ENCODE measurements at regions not wholly inside any gene's neighbourhood (a gene's known extent, or its start where the extent isn't known, plus 50 kb on each side); places are given as distances from the start of the nearest gene placed in this dataset.
"Not testable (repeated sequence)": the region's sequence is repeated elsewhere in the genome, so short reads cannot be mapped to it uniquely, and the experiment has no call there.

DNA sequence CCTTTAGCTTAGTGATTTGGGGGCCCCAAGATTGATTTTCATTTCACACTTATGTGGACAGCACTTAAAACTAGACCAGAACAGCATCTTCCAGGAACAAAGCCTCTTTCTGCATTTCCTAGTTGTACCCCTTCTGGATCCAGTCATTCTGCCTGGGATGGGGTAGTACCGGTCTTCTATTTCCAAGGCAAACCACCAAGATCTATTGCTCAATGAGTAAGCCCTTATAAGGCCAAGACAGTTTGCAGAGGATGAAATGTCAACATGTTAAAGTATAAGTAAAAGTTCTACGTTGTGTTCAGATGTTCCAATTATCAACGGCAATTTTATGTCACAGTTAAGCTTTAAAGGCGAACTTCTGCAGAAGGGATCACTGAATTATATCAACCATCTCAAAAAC, 106.9 kb upstream of the ZNF746 start:
- Histone ChIP-seq H3K27me3 (no peaks in the 10 kb centered on the region), H3K36me3 (no peaks in the 10 kb centered on the region), H3K4me3 (no peak overlapping the region), H3K9me3 (no peaks in the 10 kb centered on the region), H3K27ac (no peak overlapping the region), H3K9ac (ENCODE audit: low read depth in 2 of 2, low read length in 2 of 2) (no peak overlapping the region), H3K4me1 (no peaks in the 10 kb centered on the region)
- intact Hi-C loops (cut with DNase I) = no loop called here
- no peak for DNase-seq
- TF ChIP-seq CTCF (IDR thresholded peaks at IDR 0.05) = no peak

DNA sequence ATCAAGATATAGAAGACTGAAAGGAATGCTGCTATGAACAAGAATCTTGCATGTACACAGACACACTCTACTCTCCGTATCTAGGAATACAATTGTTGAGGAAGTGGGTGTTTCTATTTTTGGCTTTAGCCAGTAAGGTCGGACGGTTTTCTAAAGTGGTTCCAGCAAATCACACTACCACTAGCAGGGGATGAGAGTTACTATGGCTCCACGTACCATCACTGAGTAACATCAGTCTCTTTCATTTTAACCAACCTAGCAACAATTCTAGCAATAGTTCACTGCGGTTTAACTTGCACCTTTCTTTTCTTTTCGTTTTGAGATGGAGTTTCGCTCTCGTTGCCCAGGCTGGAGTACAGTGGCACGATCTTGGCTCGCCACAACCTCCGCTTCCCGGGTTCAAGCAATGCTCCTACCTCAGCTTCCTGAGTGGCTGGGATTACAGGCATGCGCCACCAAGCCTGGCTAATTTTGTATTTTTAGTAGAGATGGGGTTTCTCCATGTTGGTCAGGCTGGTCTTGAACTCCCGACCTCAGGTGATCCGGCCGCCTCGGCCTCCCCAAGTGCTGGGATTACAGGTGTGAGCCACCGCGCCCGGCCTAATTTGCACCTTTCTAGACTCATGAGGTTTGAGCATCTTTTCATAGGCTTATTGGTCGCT, 103.2 kb upstream of the ZNF746 start:
- H3K4me1 ChIP-seq; H3K4me3 ChIP-seq; DNase-seq; intact Hi-C loops (cut with DNase I); H3K27me3 ChIP-seq; H3K36me3 ChIP-seq; H3K27ac ChIP-seq; H3K9ac ChIP-seq (ENCODE audit: low read depth in 2 of 2, low read length in 2 of 2); H3K9me3 ChIP-seq: not testable (repeated sequence)

GRCh38 chr7:149599636-149600206, 102.1 kb upstream of the ZNF746 start:
- no peaks in the 10 kb centered on the region for H3K36me3 ChIP-seq
- no peak overlapping the region for H3K4me3 ChIP-seq
- no peak for TF ChIP-seq CTCF (IDR thresholded peaks at IDR 0.05)

DNA sequence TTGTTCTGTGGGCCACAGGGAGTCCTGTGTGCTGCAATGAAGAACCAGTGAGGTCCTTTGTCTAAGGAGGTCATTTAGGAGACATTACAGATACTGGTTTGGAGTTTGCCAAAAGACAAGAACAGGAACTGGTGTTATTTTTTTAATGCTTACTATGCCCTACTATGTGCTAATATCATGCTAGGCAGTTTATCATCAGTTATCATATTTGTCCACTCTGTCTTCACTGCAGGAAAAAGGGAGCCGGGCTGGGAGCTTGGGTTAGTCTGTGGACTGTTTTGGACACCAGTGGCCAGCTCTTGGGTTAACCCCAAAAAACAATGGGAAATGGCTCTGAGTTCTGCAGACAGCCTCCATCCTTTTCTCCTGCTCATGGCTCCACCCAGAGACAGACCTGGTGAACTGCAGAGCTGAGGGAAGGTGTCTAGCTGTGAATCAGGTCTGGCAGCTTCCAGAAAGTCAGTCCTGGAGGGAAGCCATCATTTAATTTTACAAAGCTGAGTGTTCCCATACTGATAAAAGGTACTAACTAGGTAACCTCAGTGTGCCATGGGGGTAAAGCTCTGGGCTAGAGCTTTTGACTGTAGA, 101.2 kb upstream of the ZNF746 start:
- no peaks in the 10 kb centered on the region for H3K36me3 ChIP-seq

More at GRCh38 chr7:149599636-149600206, 102.1 kb upstream of the ZNF746 start:
- no peaks in the 10 kb centered on the region for H3K27me3 ChIP-seq
- no peak for DNase-seq
- H3K27ac ChIP-seq = no peak overlapping the region
- no peaks in the 10 kb centered on the region for H3K4me1 ChIP-seq
- intact Hi-C loops (cut with DNase I) = no loop called here
- H3K9ac ChIP-seq (ENCODE audit: low read depth in 2 of 2, low read length in 2 of 2) = no peak overlapping the region
- no peaks in the 10 kb centered on the region for H3K9me3 ChIP-seq

GRCh38 chr7:149597789-149598188, 100.2 kb upstream of the ZNF746 start:
- H3K9ac ChIP-seq (ENCODE audit: low read depth in 2 of 2, low read length in 2 of 2); intact Hi-C loops (cut with DNase I); H3K27ac ChIP-seq; DNase-seq; H3K9me3 ChIP-seq; H3K4me3 ChIP-seq; H3K36me3 ChIP-seq; H3K27me3 ChIP-seq; H3K4me1 ChIP-seq: not testable (repeated sequence)

More for the DNA sequence above, 101.2 kb upstream of the ZNF746 start:
- H3K9ac ChIP-seq (ENCODE audit: low read depth in 2 of 2, low read length in 2 of 2) = no peak overlapping the region
- no peaks in the 10 kb centered on the region for H3K27me3 ChIP-seq
- no peaks in the 10 kb centered on the region for H3K9me3 ChIP-seq
- intact Hi-C loops (cut with DNase I) = no loop called here
- no peak overlapping the region for H3K4me3 ChIP-seq
- TF ChIP-seq CTCF (IDR thresholded peaks at IDR 0.05) = no peak
- H3K27ac ChIP-seq = no peak overlapping the region
- peak; percentile 36 for DNase-seq
- no peaks in the 10 kb centered on the region for H3K4me1 ChIP-seq

DNA sequence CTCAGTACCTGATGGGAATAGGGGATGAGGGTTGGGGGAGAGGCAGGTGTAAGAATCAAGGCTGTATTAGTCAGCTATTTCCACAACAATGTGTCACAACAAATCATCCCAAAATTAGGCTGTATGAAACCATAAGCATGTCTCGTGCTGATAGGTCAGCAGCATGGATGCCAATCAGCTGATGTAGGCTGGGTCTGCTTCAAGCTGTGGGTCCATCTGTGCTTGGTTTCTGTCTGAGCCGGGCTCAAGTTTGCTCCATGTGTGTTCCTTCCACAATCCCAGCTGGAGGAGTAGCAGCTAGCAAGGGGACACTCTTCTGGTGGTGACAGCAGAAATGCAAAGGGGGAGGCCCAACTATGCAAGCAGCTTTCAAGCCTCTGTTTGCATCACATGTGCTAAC, 97.9 kb upstream of the ZNF746 start:
- Histone ChIP-seq H3K27ac (no peak overlapping the region), H3K4me3 (no peak overlapping the region), H3K27me3 (no peaks in the 10 kb centered on the region), H3K4me1 (no peaks in the 10 kb centered on the region), H3K36me3 (no peaks in the 10 kb centered on the region), H3K9me3 (no peaks in the 10 kb centered on the region), H3K9ac (ENCODE audit: low read depth in 2 of 2, low read length in 2 of 2) (no peak overlapping the region)
- intact Hi-C loops (cut with DNase I) = no loop called here
- DNase-seq = no peak
- TF ChIP-seq CTCF (IDR thresholded peaks at IDR 0.05) = no peak

Measured in colonic mucosa (tissue), 4 donors.